Kidney (tissue), 13 donors: ENCODE measurements at regions not wholly inside any gene's neighbourhood (a gene's known extent, or its start where the extent isn't known, plus 50 kb on each side); places are given as distances from the start of the nearest gene placed in this dataset.

ENCODE experiments used
- DNase-seq, 5 donors: peaks; one replicate each; pipeline ENCODE4 v3.0.0-alpha.2; 2013 to 2020
- FAIRE-seq: peaks from 2 replicates; lab custom pipeline; 2012; peaks lifted over from hg19 to GRCh38; lab: Jason Lieb, UNC
- H3K27ac ChIP-seq, 2 donors: one replicate each; pipeline ENCODE4 v1.7.0; 2013; ENCODE audit warnings: low read depth in 2 of 2, low read length in 2 of 2, inconsistent platforms in 1 of 2
- H3K27me3 ChIP-seq: one replicate; pipeline ENCODE4 v1.7.1; 2013; ENCODE audit warnings: low read length, inconsistent platforms; ENCODE audit not compliant: control insufficient read depth, insufficient read depth
- H3K36me3 ChIP-seq, 3 donors: one replicate each; pipeline versions ENCODE4 v1.7.0 to v1.7.1; 2013; ENCODE audit warnings: low read length in 3 of 3, control low read depth in 1 of 3, inconsistent platforms in 1 of 3; ENCODE audit not compliant: insufficient read depth in 3 of 3, control insufficient read depth in 2 of 3
- H3K4me1 ChIP-seq, 3 donors: one replicate each; pipeline versions ENCODE4 v1.7.0 to v1.7.1; 2013; ENCODE audit warnings: low read length in 3 of 3, inconsistent platforms in 1 of 3, low read depth in 1 of 3; ENCODE audit not compliant: control insufficient read depth in 2 of 3, insufficient read depth in 2 of 3
- H3K4me3 ChIP-seq, 3 donors: one replicate each; pipeline versions ENCODE4 v1.7.0 to v1.8.1; 2013; ENCODE audit warnings: low read length in 3 of 3, control low read depth in 1 of 3, inconsistent platforms in 1 of 3
- H3K9ac ChIP-seq, 3 donors: one replicate each; pipeline versions ENCODE4 v1.7.0 to v1.7.1; 2013; ENCODE audit warnings: low read length in 3 of 3, control low read depth in 1 of 3, inconsistent platforms in 1 of 3
- H3K9me3 ChIP-seq, 3 donors: one replicate each; pipeline versions ENCODE4 v1.7.0 to v1.7.1; 2013; ENCODE audit warnings: low read length in 3 of 3, control low read depth in 1 of 3, inconsistent platforms in 1 of 3; ENCODE audit not compliant: control insufficient read depth in 2 of 3, insufficient read depth in 1 of 3
- CTCF ChIP-seq: IDR thresholded peaks from 3 replicates; pipeline ENCODE4 v1.5.1; 2012; ENCODE audit warnings: mild to moderate bottlenecking, moderate library complexity, borderline replicate concordance; ENCODE audit not compliant: insufficient read depth; ENCODE audit errors: extremely low read depth
- intact Hi-C: fragments of 100-400 bp; cut with DNase I; formaldehyde crosslinking; loops from one replicate; pipeline ENCODE4 v1.11.1; 2022
- donor health status: control.
- donor health status: control.
- donor health status: control.
- donor health status: control.
- donor health status: control.
- donor health status: DM: yes; HTN: yes; CAD: no.
- donor health status: Normal renal cell carcinoma (clear cell type).

GRCh38 chr6:164832410-164832809, 477.0 kb downstream of the C6orf118 start:
- Histone ChIP-seq H3K9me3 (no peaks in the 10 kb centered on the region), H3K4me3 (no peak overlapping the region), H3K27ac (no peak overlapping the region), H3K4me1 (no peaks in the 10 kb centered on the region), H3K36me3 (no peaks in the 10 kb centered on the region), H3K27me3 (no peaks in the 10 kb centered on the region), H3K9ac (no peak overlapping the region)
- FAIRE-seq, result no peak
- DNase-seq, result no peak
- no peak for TF ChIP-seq CTCF
- intact Hi-C loops, result no loop called here

GRCh38 chr6:164827537-164827936, 481.9 kb downstream of the C6orf118 start:
- no peaks in the 10 kb centered on the region for H3K4me1 ChIP-seq
- intact Hi-C loops, result no loop called here
- peak in 2 of 5 donors; percentile 7 to 17 for DNase-seq
- H3K9ac ChIP-seq, result no peak overlapping the region
- no peaks in the 10 kb centered on the region for H3K9me3 ChIP-seq
- no peak overlapping the region for H3K27ac ChIP-seq
- no peak for TF ChIP-seq CTCF
- peak overlapping the region in 2 of 3 donors; percentile 6 to 44 for H3K4me3 ChIP-seq
- H3K27me3 ChIP-seq, result no peaks in the 10 kb centered on the region
- FAIRE-seq, result no peak
- no peaks in the 10 kb centered on the region for H3K36me3 ChIP-seq

- intact Hi-C loops, result no loop called here
- no peak for TF ChIP-seq CTCF
- Histone ChIP-seq H3K36me3 (no peaks in the 10 kb centered on the region), H3K4me3 (peak overlapping the region in 2 of 3 donors; percentile 6 to 44), H3K9me3 (no peaks in the 10 kb centered on the region), H3K27ac (no peak overlapping the region), H3K9ac (no peak overlapping the region), H3K27me3 (no peaks in the 10 kb centered on the region), H3K4me1 (no peaks in the 10 kb centered on the region)
- no peak for FAIRE-seq
- DNase-seq, result peak in 1 of 5 donors; percentile 7
Observed at GRCh38 chr6:164826831-164827468, 482.5 kb downstream of the C6orf118 start.

GRCh38 chr6:164825386-164825785, 484.0 kb downstream of the C6orf118 start:
- no peak overlapping the region for H3K27ac ChIP-seq

More at GRCh38 chr6:164825386-164825785, 484.0 kb downstream of the C6orf118 start:
- FAIRE-seq, result no peak
- Histone ChIP-seq H3K4me1 (no peaks in the 10 kb centered on the region), H3K4me3 (no peak overlapping the region), H3K9ac (no peak overlapping the region), H3K36me3 (no peaks in the 10 kb centered on the region), H3K9me3 (no peaks in the 10 kb centered on the region), H3K27me3 (no peaks in the 10 kb centered on the region)
- TF ChIP-seq CTCF, result no peak
- intact Hi-C loops, result no loop called here
- no peak for DNase-seq
